CD4-positive, alpha-beta T cell treated with Interleukin-21 for 1 hour (primary cell): ENCODE measurements at regions not wholly inside any gene's neighbourhood (a gene's known extent, or its start where the extent isn't known, plus 50 kb on each side); places are given as distances from the start of the nearest gene placed in this dataset.
"Not testable (repeated sequence)": the region's sequence is repeated elsewhere in the genome, so short reads cannot be mapped to it uniquely, and the experiment has no call there.

Source experiments
- DNase-seq: peaks from one replicate; pipeline ENCODE4 v3.0.0-alpha.2; 2020

- no peak for DNase-seq
Measured at GRCh38 chr2:156944871-156945270, 312.6 kb upstream of the GALNT5 start.

DNA sequence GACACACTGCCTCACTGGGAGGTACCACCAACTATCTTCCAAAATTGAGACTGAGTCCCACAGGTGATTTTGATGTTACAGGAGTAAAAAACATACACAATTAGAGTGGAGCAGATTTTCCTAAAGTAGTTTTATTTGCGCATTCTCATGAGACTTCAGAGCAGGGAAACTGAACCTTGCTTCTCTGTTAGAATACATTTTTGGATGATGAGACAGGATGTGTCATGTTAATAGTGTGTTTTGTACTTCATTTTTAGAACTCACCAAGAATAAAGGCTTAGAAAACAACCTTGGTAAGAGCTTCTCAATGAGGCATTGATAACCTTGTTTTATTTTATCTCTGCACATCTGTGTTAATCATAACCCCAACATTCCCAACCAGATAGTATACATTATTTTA is 310.2 kb upstream of the GALNT5 start:
- no peak for DNase-seq

DNA sequence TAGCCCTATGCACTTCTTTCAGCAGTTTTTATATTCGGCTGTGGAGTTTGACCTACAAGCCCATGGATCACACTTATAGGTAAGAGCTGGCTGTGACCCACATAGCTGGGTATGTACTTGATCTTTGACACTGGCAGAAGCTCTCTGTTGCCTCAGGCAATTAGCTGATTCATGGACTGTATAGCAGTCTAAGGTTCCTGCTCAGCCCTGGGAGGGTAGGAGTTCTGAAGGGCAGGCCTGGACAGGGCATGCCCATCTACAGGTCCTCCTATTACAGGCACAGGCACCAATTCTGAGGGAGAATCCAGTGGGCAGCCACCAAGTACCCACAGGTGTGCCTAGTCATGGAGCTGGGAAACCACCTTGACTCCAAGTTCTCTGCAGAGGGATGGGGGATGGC is 301.8 kb upstream of the GALNT5 start:
- DNase-seq: no peak

- no peak for DNase-seq
Measured at GRCh38 chr2:156956161-156956560, 301.3 kb upstream of the GALNT5 start.

DNA sequence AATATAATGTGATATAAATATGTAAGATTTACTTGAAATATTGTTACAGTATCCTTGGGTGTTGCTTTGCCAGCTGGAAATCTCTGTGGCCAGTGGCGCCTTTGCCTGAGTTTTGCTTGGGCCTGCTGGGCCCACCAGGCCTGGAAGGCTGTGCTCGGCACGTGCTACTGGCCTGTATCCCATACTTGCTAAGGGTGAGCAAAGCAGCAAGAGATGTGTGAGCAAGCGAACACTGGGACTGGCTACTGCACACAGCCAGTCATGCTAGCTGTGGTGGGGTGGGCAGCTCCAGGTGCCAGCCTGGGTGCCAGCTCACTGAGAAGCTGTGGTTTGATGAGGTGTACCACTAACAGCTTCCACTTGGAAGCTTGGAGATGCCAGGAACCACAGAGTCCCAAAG is 299.1 kb upstream of the GALNT5 start:
- DNase-seq: no peak

DNA sequence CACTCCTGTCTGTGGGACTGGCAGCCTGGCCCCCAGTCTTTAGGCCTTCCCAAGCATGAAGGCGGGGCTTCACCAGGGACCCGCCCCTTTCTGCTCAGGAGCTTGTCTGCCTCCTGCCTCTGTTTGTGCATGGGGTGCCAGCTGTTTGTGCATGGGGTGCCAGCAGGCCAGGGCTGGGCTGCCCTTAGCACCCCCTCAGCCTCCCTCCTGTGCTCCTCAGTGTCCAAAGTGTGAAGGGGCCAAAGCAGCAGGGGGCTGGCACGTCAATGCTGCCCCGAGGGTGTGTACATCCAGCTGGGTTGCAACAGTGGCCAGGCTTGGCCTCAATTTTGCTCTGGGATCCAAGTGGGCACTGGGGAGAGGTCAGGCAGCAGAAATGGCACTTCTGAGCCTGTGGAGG is 298.0 kb upstream of the GALNT5 start:
- DNase-seq: no peak

DNA sequence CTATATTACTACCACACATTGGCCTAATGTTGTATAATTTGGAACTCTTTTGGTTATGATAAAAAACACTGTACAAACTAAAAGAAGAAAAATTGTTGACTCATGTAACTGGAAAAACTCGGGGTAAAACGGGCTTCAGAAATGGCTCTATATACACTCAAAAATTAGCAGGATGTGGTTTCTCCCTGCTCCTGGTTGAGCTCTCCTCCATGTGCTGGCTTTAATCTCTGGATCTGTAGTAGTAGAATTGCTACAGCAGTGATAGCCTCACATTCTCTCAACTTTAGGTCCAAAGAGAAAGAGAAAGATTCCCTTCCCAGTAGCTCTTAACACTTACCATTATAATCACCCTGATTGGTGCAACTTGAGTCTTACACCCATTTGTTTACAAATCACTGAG is 274.9 kb upstream of the GALNT5 start:
- DNase-seq: no peak

DNA sequence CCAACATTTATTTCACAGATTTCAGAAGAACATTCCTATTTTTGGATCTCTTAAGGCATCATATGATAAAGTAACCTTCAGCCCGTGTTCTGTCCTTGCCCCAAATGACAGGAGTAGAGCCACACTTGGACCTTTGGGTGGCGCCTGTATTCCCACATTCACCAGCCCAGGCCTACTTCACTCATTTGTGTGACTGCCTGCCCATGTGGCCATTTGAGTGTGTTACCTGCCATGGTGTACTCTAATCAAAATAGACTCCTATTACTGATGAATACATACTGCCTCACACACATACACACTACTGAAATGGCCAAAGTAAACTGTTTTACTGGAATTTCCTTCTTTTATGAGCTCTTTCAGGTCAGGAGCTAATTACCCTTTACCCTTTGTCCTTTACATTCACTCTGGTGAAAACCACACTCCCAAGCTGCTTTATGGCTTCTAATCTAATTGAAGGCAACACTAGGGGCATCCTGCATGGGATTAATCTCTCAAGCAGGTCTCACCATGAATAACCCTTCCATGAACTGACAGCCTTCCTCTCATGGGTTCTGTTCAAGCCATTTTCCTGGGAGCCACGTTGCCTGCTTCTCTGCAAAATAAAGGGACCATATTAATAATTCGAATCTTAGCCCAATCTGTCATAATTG is 271.0 kb upstream of the GALNT5 start:
- no peak for DNase-seq

- no peak for DNase-seq
Measured at GRCh38 chr2:156999661-157000060, 257.8 kb upstream of the GALNT5 start.

- no peak for DNase-seq
Measured at GRCh38 chr2:157004789-157005188, 252.7 kb upstream of the GALNT5 start.

DNA sequence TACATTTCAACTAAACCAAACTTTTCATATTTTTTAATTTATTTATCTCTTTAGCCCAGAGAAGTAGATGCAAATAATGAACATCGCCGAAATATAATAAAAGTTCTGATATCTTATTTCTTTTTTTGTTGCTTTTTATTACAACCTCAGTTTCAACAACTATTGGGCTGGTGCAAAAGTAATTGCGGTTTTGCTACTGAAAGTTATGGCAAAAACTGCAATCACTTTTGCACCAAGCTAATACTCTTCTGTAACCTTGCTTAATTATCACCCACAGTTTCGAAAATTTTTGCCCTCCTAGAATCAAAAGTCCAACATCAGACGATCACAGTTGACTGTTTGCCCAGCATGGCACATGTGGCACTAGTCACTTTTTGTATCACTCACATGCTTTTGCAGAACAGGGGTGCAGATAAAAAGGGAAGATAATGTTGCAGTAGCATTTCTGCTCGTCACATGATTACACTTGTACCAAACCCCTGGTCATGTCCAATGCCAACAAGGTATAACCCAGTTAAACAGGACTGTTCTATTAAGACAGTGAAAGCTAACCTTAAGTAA is 242.4 kb upstream of the GALNT5 start:
- no peak for DNase-seq

DNA sequence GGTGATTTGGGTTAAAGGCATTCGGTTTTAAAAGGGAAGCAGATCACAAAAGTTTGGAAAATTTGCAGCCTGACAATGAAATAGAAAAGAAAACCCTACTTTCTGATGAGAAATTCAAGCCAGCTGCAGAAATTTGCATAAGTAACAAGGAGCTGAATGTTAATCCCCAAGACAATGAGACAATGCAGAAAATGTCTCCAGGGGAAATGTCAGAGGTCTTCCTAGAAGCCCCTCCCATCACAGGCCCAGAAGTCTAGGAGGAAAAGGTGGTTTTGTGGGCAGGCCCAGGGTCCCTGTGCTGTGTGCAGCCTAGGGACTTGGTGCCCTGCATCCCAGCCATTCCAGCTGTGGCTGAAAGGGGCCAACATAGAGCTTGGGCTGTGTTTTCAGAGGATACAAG is 234.2 kb upstream of the GALNT5 start:
- DNase-seq: not testable (repeated sequence)

DNA sequence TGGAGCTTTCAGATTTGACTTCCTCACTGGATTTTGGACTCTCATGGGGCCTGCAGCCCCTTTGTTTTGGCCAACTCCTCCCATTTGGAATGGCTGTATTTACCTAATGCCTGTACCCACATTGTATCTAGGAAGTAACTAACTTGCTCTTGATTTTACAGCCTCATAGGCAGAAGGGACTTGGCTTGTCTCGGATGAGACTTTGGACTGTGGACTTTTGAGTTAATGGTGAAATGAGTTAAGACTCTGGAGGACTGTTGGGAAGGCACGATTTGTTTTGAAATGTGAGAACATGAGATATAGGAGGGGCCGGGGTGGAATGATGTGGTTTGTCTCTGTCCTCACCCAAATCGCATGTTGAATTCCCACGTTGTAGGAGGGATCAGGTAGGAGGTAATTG is 233.4 kb upstream of the GALNT5 start:
- no peak for DNase-seq

DNA sequence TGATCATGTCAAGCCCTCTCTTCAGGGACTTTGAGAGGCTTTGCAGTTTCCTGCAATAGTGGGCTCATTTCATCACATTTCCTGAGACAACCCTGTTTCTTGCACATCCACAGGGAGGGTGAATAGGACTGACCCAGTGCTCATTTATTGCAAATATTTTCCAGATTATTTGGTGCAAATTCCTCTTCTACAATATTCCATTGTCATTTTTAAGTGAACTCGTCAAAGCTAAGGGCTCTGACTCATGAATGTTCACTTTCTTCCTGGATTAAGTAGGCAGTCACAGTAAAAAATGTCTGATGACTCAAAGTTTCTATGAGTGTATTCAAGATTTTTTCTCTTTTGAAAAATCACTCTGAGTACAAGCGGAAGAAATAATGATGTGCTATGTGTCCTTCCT is 225.5 kb upstream of the GALNT5 start:
- no peak for DNase-seq

DNA sequence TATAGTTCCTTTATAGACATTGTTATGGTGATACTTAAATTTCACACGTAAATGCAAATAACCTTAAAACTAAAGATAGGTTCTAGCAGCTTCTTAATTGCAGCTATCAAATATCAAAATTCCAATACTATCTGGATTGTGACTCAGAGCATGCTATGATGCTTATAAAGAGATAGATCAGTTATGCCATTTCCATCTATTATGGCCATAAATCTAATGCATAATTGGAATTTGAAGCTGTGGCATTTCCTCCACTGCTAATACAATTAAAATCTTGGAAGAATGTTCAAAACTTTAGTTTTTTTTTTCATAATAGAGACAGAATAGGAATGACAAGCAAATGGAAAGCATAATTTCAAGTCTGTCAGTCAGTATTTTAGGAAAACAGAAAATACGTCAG is 220.8 kb upstream of the GALNT5 start:
- DNase-seq: no peak

DNA sequence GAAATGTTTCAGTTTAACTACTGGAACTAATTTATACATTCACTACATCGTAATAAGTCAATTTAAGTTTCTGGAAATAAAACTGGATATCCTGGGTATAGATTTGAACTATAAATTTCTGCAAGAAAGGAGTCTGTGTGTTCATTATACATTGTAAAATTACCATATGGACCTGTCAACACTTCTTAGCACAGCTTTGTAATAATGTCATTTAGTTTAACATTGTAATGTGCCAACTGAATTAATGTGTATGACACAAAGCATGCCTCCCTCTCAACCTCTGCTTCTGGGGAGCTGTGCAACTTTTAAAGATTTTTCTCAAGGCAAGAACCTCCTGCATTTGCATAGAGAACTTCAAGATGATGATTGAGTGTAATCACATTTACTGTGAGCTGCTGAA is 213.7 kb upstream of the GALNT5 start:
- no peak for DNase-seq

GRCh38 chr2:157046396-157046795 is 211.1 kb upstream of the GALNT5 start:
- DNase-seq: no peak

DNA sequence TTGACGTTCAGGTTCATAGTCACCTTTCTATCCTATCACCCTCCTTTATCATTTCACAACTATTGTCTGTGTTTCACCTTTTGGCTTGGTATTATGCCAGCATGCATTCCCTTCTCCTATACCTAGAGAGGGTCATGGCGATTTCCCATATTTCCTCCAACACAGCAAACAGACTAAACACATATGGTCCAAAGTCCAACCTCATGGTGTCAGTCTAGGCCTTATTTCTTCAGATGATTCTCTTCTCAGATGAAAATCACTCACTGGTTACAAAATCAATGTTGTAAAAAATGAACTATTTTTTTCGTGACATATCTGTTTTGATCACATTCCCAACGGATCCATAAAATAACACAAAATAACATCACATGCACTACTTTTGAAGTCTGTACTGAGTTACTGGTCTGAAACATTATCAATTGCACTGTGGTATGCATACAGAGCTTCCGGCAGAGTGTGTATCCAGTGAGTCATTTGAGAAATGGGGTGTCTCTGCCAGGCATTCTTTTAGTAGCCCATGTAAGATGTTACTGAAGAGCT is 204.8 kb upstream of the GALNT5 start:
- DNase-seq: no peak

DNA sequence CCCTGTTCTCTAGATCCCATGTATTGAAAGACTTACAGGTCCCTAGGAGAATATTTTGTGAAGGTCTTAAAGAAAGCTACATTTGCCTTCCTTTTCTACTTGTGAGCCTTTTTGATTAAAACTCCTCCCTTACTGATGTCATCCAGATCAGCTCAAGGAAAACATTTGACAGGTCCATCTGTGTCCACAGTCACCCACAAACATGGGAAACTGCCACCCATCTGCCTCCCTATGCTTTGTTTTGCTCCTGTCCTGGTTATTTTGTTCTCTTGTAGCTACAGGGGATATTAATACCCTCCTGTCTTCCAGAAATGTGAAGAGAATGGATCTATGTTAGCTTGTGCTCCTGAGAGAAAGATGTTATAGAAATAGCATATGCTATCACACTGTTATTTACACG is 203.6 kb upstream of the GALNT5 start:
- no peak for DNase-seq

DNA sequence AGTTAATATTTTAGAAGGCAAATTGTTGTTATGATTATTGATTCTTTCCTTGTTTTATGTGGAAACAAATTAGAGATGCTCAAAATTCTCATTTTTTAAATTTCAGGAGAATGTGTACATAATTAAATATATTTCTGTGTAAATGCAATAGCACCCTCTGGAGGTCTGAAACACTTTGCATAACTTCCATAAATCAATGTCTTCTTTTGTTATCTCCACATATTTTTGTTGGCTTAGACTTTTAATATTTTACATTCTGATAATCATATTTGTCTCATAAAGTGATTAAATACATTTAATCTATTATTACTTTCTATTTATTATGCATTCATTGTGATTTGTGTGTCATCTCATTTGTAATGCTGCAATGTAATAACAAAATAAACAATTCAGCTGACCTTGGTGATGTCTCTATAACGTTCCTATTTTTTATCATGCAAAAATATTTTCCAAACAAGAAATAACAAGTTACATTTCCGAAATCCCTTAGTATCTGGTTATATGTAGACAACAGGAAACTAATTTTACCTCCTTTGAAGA is 201.8 kb upstream of the GALNT5 start:
- no peak for DNase-seq

DNA sequence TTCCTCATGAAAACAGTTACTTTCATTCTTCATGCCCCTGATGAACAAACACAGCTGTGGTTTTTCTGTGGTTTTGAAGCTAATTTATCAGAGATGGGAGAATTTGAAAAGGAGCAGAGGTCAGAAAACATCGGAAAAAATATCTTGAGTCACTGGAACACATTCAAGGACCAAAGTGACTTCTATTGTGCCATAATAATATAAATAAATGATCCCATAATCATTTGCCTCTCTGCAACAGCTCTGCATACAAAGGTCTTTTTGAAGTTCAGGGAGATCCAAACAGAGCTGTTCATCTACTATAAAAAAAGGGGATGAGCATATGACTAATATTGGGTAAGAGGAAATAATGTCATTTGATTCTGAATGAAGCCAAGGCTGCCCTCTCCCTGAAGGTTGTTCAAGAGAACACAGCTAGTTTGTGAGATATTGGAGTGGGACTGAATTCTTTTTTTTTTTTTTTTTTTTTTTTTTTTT is 201.3 kb upstream of the GALNT5 start:
- no peak for DNase-seq

GRCh38 chr2:157058161-157058560 is 199.3 kb upstream of the GALNT5 start:
- DNase-seq: no peak

DNA sequence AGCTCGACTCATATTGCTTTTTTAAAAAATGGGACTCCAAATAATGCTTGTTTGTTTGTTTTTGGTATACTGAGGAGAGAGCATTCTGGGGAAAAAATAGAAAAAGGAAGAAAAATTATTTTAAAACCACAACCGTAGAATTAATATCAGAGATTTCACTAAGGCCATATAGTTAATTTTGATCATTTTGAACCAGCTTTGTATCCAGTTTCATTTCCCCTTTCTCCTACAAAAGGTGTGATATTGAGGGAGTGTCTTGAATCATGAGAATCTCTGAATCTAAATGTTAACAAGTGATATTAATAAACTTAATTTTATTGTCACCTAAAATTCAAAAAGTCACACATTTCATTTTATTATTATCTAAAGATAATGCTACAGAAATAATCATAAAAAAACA is 198.5 kb upstream of the GALNT5 start:
- no peak for DNase-seq

DNA sequence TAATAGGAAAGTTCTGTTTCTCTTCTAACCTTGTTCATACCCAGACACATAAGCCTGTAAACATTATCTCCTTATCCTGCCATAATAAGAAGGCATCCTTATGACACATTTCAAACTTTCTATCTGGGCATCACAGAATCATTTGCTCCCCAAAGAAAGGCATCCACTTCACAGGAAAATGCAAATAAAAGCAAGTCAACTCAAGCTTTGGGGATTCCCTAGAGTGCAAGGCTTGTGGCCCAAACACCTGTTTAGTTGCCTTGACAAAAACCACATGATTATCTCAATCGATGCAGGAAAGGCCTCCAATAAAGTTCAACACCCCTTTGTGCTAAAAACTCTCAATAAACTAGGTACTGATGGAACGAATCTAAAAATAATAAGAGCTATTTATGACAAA is 195.7 kb upstream of the GALNT5 start:
- no peak for DNase-seq

DNA sequence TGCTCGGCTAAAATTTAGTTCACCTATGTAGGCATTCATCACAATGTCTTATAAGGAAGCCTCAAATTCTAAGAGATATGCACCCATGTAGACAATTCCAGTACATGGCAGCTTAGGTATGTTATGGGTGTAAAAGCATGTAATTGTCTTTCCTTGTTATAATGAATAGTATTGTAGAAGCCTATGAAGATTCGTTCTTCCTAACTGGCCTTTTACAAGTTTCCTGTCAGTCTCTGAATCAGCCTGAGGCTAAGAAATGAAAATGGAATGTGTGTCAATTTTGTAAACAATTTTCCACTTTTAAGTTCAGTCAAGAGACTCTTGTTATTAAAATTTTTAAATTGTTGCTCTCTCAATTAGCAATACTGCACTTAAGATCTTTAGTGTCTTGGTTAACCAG is 189.9 kb upstream of the GALNT5 start:
- no peak for DNase-seq
